ENCODE measurements at regions not wholly inside any gene's neighbourhood (a gene's known extent, or its start where the extent isn't known, plus 50 kb on each side); places are given as distances from the start of the nearest gene placed in this dataset.

- DNase-seq (ENCODE audit: insufficient read length, low spot score) (no peak), FAIRE-seq (no peak)
- TF ChIP-seq CTCF (IDR thresholded peaks at IDR 0.05; ENCODE audit: insufficient read depth, missing control alignments): no peak
Measured at GRCh38 chr4:175346376-175346775, 428.2 kb downstream of the ADAM29 start.

GRCh38 chr4:175350246-175350645, 432.1 kb downstream of the ADAM29 start:
- no peak for TF ChIP-seq CTCF (IDR thresholded peaks at IDR 0.05; ENCODE audit: insufficient read depth, missing control alignments)
- FAIRE-seq (no peak), DNase-seq (ENCODE audit: insufficient read length, low spot score) (no peak)

- FAIRE-seq (no peak), DNase-seq (ENCODE audit: insufficient read length, low spot score) (no peak)
- no peak for TF ChIP-seq CTCF (IDR thresholded peaks at IDR 0.05; ENCODE audit: insufficient read depth, missing control alignments)
Measured at GRCh38 chr4:175351473-175351872, 433.3 kb downstream of the ADAM29 start.

GRCh38 chr4:175369087-175369486, 443.0 kb downstream of the GPM6A start:
- FAIRE-seq (no peak), DNase-seq (ENCODE audit: insufficient read length, low spot score) (no peak)
- no peak for TF ChIP-seq CTCF (IDR thresholded peaks at IDR 0.05; ENCODE audit: insufficient read depth, missing control alignments)

- FAIRE-seq: no peak
- TF ChIP-seq CTCF (IDR thresholded peaks at IDR 0.05; ENCODE audit: insufficient read depth, missing control alignments): no peak
- no peak for DNase-seq (ENCODE audit: insufficient read length, low spot score)
Measured at GRCh38 chr4:175371091-175371490, 441.0 kb downstream of the GPM6A start.

- no peak for FAIRE-seq
- no peak for DNase-seq (ENCODE audit: insufficient read length, low spot score)
- TF ChIP-seq CTCF (IDR thresholded peaks at IDR 0.05; ENCODE audit: insufficient read depth, missing control alignments): no peak
Measured at GRCh38 chr4:175373031-175373430, 439.0 kb downstream of the GPM6A start.

GRCh38 chr4:175374459-175374858, 437.6 kb downstream of the GPM6A start:
- DNase-seq (ENCODE audit: insufficient read length, low spot score) (no peak), FAIRE-seq (no peak)
- TF ChIP-seq CTCF (IDR thresholded peaks at IDR 0.05; ENCODE audit: insufficient read depth, missing control alignments): no peak

All from D721Med (cell line).